ENCODE measurements at regions not wholly inside any gene's neighbourhood (a gene's known extent, or its start where the extent isn't known, plus 50 kb on each side); places are given as distances from the start of the nearest gene placed in this dataset.

DNA sequence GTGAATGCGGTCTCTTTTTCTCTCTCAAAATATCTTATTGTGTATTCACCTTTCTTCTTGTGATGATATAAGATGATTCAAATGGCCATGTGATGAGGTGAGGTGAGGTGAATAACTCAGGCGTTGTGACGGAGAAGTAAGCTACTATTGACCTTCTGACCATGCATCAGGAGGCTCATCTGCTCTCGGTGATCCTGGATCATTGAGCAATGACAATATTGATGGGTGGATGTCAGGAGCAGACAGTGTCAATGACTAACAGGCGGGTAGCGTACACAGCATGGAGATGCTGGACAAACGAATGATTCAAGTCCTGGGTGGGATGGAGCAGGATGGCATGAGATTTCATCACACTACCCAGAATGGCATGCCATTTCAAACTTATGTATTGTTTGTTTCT, 119.6 kb downstream of the PXDC1 start:
- no peak overlapping the region for H3K4me2 ChIP-seq (ENCODE audit: low read depth, low read length, poor library complexity, severe bottlenecking)
- no peak overlapping the region for H2AFZ ChIP-seq (ENCODE audit: low read length)
- H3K9me2 ChIP-seq (replicated peaks; ENCODE audit: low read depth, low read length): no peaks in the 10 kb centered on the region
- H3K9me3 ChIP-seq (ENCODE audit: insufficient read depth, low read depth, low read length): no peaks in the 10 kb centered on the region
- TF ChIP-seq, protein P1, sequence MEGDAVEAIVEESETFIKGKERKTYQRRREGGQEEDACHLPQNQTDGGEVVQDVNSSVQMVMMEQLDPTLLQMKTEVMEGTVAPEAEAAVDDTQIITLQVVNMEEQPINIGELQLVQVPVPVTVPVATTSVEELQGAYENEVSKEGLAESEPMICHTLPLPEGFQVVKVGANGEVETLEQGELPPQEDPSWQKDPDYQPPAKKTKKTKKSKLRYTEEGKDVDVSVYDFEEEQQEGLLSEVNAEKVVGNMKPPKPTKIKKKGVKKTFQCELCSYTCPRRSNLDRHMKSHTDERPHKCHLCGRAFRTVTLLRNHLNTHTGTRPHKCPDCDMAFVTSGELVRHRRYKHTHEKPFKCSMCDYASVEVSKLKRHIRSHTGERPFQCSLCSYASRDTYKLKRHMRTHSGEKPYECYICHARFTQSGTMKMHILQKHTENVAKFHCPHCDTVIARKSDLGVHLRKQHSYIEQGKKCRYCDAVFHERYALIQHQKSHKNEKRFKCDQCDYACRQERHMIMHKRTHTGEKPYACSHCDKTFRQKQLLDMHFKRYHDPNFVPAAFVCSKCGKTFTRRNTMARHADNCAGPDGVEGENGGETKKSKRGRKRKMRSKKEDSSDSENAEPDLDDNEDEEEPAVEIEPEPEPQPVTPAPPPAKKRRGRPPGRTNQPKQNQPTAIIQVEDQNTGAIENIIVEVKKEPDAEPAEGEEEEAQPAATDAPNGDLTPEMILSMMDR (conservative IDR thresholded peaks at IDR 0.05; ENCODE audit: low read length): no peak
- TF ChIP-seq EZH2phosphoT487 (IDR thresholded peaks at IDR 0.05; ENCODE audit: borderline replicate concordance): no peak
- H3K4me1 ChIP-seq (ENCODE audit: insufficient read depth, low read length, poor library complexity, severe bottlenecking): peaks cover 35% of the 10 kb centered on the region
- H3K9ac ChIP-seq (ENCODE audit: low read depth, low read length, poor library complexity, severe bottlenecking): no peak overlapping the region
- H3F3A ChIP-seq (ENCODE audit: low read depth): no peaks in the 10 kb centered on the region
- no peaks in the 10 kb centered on the region for H3K36me3 ChIP-seq (ENCODE audit: insufficient read depth, low read length)
- H3K27me3 ChIP-seq (ENCODE audit: insufficient read depth, low read length, poor library complexity, severe bottlenecking): no peaks in the 10 kb centered on the region
- H4K20me1 ChIP-seq (ENCODE audit: insufficient read depth, low read length, poor library complexity, severe bottlenecking): no peaks in the 10 kb centered on the region
- H3K79me2 ChIP-seq (ENCODE audit: insufficient read depth, low read length): no peaks in the 10 kb centered on the region
- H3K4me3 ChIP-seq (ENCODE audit: low read length, poor library complexity, severe bottlenecking): no peak overlapping the region

DNA sequence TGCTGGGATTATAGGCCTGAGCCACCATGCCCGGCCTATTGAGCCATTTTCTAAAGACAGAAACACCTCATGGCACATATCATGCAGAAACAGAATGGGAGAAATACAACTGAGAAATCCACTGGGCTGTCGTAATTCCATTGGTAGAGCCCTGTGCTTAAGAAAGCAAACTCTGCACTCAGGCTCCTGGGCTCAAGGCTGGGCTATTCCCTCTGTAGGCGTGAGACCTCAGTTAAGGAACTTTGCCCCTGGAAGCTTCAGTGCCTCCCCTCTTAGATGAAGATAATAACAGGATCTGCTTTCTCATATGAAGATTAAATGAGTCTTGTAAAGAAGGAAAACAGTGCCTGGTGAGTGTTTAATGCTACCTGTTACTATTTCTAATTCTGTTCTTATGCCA, 120.3 kb downstream of the PXDC1 start:
- H3K9ac ChIP-seq (ENCODE audit: low read depth, low read length, poor library complexity, severe bottlenecking): no peak overlapping the region
- no peaks in the 10 kb centered on the region for H3K27me3 ChIP-seq (ENCODE audit: insufficient read depth, low read length, poor library complexity, severe bottlenecking)
- H3K79me2 ChIP-seq (ENCODE audit: insufficient read depth, low read length): no peaks in the 10 kb centered on the region
- H3K36me3 ChIP-seq (ENCODE audit: insufficient read depth, low read length): no peaks in the 10 kb centered on the region
- H3K9me2 ChIP-seq (replicated peaks; ENCODE audit: low read depth, low read length): no peaks in the 10 kb centered on the region
- H3K9me3 ChIP-seq (ENCODE audit: insufficient read depth, low read depth, low read length): no peaks in the 10 kb centered on the region
- no peak overlapping the region for H3K4me2 ChIP-seq (ENCODE audit: low read depth, low read length, poor library complexity, severe bottlenecking)
- no peak overlapping the region for H3K4me3 ChIP-seq (ENCODE audit: low read length, poor library complexity, severe bottlenecking)
- H2AFZ ChIP-seq (ENCODE audit: low read length): no peak overlapping the region
- no peaks in the 10 kb centered on the region for H3F3A ChIP-seq (ENCODE audit: low read depth)
- H4K20me1 ChIP-seq (ENCODE audit: insufficient read depth, low read length, poor library complexity, severe bottlenecking): no peaks in the 10 kb centered on the region
- H3K4me1 ChIP-seq (ENCODE audit: insufficient read depth, low read length, poor library complexity, severe bottlenecking): peaks cover 35% of the 10 kb centered on the region
- TF ChIP-seq EZH2phosphoT487 (IDR thresholded peaks at IDR 0.05; ENCODE audit: borderline replicate concordance): no peak
- TF ChIP-seq, protein P1 (conservative IDR thresholded peaks at IDR 0.05; ENCODE audit: low read length): no peak

DNA sequence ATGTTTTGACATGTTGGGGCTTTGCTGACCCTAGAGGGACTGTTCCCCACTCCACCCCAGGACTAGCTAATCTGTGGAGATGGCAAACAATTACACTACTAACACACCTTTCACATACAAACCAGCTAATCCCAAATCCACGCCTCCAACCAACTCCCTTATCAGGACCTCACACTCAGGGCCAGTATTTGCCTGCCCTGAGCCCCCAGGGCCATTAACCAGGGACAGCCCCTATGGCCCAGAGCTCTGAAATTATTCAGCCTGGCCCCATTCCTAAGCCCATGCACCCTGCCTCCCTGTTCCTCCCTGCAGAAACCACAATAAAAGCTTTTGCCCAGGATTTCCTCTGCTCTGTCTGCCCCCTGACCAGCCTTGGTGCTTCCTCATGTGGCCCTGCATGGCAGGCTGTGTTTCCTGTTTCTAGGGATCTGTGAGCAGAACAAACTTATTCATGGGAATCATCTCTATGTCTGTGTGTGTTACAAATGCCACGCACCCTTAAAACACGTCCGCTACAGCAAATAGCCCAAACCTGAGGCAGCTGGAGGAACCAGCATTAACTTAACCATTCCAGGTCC, 121.2 kb downstream of the PXDC1 start:
- no peaks in the 10 kb centered on the region for H3K9me3 ChIP-seq (ENCODE audit: insufficient read depth, low read depth, low read length)
- no peak overlapping the region for H3K4me3 ChIP-seq (ENCODE audit: low read length, poor library complexity, severe bottlenecking)
- no peaks in the 10 kb centered on the region for H3F3A ChIP-seq (ENCODE audit: low read depth)
- no peaks in the 10 kb centered on the region for H4K20me1 ChIP-seq (ENCODE audit: insufficient read depth, low read length, poor library complexity, severe bottlenecking)
- no peaks in the 10 kb centered on the region for H3K9me2 ChIP-seq (replicated peaks; ENCODE audit: low read depth, low read length)
- H3K9ac ChIP-seq (ENCODE audit: low read depth, low read length, poor library complexity, severe bottlenecking): peak overlapping the region; percentile 24
- no peak overlapping the region for H2AFZ ChIP-seq (ENCODE audit: low read length)
- H3K79me2 ChIP-seq (ENCODE audit: insufficient read depth, low read length): no peaks in the 10 kb centered on the region
- no peaks in the 10 kb centered on the region for H3K27me3 ChIP-seq (ENCODE audit: insufficient read depth, low read length, poor library complexity, severe bottlenecking)
- H3K36me3 ChIP-seq (ENCODE audit: insufficient read depth, low read length): no peaks in the 10 kb centered on the region
- TF ChIP-seq, protein P1 (conservative IDR thresholded peaks at IDR 0.05; ENCODE audit: low read length): no peak
- TF ChIP-seq EZH2phosphoT487 (IDR thresholded peaks at IDR 0.05; ENCODE audit: borderline replicate concordance): no peak
- H3K4me1 ChIP-seq (ENCODE audit: insufficient read depth, low read length, poor library complexity, severe bottlenecking): peaks cover 35% of the 10 kb centered on the region
- peak overlapping the region; percentile 36 for H3K4me2 ChIP-seq (ENCODE audit: low read depth, low read length, poor library complexity, severe bottlenecking)
